ENCODE measurements at regions not wholly inside any gene's neighbourhood (a gene's known extent, or its start where the extent isn't known, plus 50 kb on each side); places are given as distances from the start of the nearest gene placed in this dataset.

DNA sequence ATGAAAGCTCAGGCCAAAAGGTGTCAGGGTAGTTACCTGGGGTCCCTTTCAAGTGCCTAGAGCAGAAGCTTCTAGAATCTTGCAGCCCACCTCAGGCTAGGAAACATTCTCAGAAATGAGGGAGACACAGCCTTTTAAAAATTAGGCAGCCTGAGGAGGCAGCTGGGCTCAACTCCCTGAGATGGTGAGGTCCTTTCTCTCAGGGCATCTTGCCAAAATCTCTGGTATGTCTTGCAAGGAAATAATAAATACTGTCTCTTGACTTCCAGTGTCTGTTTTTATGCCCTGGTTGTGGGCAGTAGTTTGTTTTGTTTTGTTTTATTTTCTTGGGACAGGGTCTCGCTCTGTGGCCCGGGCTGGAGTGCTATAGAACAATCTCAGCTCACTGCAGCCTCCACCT is 100.9 kb upstream of the APC start:
- no peaks in the 10 kb centered on the region for H3K36me3 Mint-ChIP-seq (ENCODE audit: low read depth)
- ATAC-seq = no peak
- peaks cover 13% of the 10 kb centered on the region for H3K9me3 Mint-ChIP-seq
- no peak overlapping the region for H3K27ac Mint-ChIP-seq
- DNase-seq = no peak
- no peaks in the 10 kb centered on the region for H3K4me1 Mint-ChIP-seq
- no peak overlapping the region for H3K4me3 Mint-ChIP-seq
- peaks cover 10% of the 10 kb centered on the region for H3K27me3 Mint-ChIP-seq

DNA sequence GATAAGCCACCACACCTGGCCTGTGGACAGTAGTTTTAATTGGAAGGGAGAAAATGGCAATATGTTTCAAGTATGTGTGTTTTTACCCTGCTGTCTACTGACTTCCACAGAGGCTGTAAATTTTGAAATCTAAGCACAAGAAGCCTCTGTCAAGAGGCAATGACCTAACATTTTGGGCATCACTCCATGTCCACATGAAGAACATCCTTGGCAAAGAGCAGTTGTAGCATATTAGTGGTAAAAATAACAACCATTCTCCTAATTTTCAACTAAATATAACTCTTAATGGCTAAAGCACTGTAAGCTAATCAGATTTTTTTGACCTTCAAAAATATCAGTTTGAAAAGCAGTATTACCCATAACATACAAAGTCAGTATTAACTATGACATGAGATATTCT is 100.3 kb upstream of the APC start:
- no peaks in the 10 kb centered on the region for H3K4me1 Mint-ChIP-seq

DNA sequence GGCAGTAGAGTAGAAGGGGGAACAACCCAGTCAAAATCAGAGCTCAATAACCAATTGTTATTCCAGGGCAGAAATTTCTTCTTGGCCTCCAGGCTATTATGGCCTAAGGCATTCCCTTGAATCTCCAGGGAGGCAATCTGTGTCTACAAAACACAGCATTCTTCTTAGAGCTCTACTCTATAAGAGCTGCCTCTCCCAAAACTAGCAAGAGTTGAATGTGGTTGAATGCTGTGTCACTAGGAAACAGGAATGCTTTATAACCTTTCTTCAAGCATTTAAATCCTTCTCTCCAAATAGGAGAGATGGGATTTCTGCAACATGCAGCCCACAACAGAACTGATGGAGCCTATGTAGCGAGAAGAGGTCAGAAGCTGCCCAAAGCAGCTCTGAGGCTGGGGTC is 97.1 kb upstream of the APC start:
- Mint-ChIP-seq H3K27me3 (peaks cover 3% of the 10 kb centered on the region), H3K36me3 (ENCODE audit: low read depth) (no peaks in the 10 kb centered on the region), H3K27ac (no peak overlapping the region), H3K9me3 (no peaks in the 10 kb centered on the region), H3K4me1 (no peaks in the 10 kb centered on the region), H3K4me3 (no peak overlapping the region)
- ATAC-seq (no peak), DNase-seq (no peak)

More for the DNA sequence above, 100.3 kb upstream of the APC start:
- peaks cover 7% of the 10 kb centered on the region for H3K27me3 Mint-ChIP-seq
- ATAC-seq = no peak
- no peak overlapping the region for H3K4me3 Mint-ChIP-seq
- no peaks in the 10 kb centered on the region for H3K36me3 Mint-ChIP-seq (ENCODE audit: low read depth)
- DNase-seq = no peak
- H3K9me3 Mint-ChIP-seq = peaks cover 9% of the 10 kb centered on the region
- no peak overlapping the region for H3K27ac Mint-ChIP-seq

DNA sequence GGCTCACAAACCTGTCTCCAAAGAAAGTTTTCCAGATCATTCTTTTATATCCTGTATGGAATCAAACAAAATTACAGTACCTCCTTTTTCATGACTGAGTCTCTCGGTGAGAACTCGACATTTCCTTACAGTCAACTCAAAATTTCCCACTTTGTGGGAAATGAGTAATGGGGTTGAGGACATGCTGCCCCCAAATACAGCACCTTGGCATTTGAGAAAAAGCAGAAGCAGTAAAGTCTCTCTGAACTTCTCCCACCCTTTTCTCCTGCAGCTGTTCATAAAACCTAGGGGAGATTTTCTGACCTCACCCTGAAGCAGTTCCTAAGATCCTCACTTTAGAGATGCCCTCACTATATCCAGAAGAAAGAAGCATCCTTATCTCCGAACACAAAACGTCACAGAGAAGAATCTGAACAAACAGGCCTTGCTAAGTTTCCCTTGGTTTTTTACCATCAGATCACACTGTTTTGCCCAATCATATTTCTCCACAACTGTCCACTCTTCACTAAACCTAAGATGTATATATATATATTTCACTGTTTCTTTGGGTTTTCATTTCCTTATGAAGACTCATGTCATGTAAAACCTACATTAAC is 96.1 kb upstream of the APC start:
- peak; percentile 38 for ATAC-seq

DNA sequence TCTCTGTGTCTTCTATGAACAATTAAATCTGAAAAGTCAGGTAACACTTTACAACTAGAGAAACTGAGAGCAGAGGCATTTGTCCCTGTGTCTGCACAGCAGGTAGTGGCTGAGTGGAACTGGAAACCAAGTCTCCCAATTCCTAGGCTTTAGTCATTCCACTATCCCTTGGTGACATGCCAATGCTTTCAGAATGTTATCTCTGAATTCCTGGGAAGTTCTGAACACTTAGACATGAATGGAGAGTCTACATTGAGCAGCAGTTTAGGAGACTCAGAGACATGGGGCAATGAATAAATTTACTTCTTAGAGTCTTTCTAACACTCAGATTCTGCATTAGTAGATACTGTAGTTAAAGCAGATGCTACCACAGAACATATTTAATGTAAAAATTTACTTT is 94.8 kb upstream of the APC start:
- peaks cover 5% of the 10 kb centered on the region for H3K27me3 Mint-ChIP-seq
- no peak for ATAC-seq
- no peak overlapping the region for H3K4me3 Mint-ChIP-seq
- H3K4me1 Mint-ChIP-seq = no peaks in the 10 kb centered on the region
- H3K9me3 Mint-ChIP-seq = no peaks in the 10 kb centered on the region
- DNase-seq = no peak
- no peaks in the 10 kb centered on the region for H3K36me3 Mint-ChIP-seq (ENCODE audit: low read depth)
- H3K27ac Mint-ChIP-seq = no peak overlapping the region

More for the DNA sequence above, 96.1 kb upstream of the APC start:
- Mint-ChIP-seq H3K9me3 (no peaks in the 10 kb centered on the region), H3K36me3 (ENCODE audit: low read depth) (no peaks in the 10 kb centered on the region), H3K27me3 (peaks cover 3% of the 10 kb centered on the region), H3K27ac (no peak overlapping the region), H3K4me1 (no peaks in the 10 kb centered on the region), H3K4me3 (no peak overlapping the region)
- DNase-seq = no peak

DNA sequence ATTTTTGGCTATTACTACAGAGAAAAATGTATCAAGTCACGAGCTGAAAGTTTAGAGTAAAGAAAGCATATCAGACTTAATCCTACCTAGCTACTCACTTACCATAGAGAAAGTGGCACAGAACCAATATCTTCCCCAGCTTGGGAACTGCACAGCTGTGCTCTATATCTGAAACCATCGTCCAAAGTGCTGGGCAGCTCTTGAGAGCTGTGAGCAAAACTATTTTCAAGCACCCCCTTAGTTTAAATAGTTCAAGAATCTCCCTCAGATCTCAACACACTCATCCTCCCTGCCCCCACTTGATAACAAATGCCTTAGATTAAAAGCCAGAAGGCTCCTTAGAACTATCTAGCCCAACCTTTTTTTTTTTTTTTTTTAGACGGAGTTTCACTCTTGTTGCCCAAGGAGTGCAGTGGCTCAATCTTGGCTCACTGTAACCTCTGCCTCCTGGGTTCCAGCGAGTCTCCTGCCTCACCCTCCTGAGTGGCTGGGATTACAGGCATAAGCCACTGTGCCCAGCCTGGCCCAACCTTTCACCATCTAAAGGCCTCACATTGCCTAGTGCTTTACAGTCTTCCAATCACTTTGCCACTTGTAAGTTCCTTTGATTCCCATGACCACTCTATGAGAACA is 94.2 kb upstream of the APC start:
- no peaks in the 10 kb centered on the region for H3K9me3 Mint-ChIP-seq
- no peak overlapping the region for H3K27ac Mint-ChIP-seq
- ATAC-seq (no peak), DNase-seq (no peak)
- no peaks in the 10 kb centered on the region for H3K36me3 Mint-ChIP-seq (ENCODE audit: low read depth)
- peaks cover 5% of the 10 kb centered on the region for H3K27me3 Mint-ChIP-seq
- H3K4me1 Mint-ChIP-seq = no peaks in the 10 kb centered on the region
- H3K4me3 Mint-ChIP-seq = no peak overlapping the region

DNA sequence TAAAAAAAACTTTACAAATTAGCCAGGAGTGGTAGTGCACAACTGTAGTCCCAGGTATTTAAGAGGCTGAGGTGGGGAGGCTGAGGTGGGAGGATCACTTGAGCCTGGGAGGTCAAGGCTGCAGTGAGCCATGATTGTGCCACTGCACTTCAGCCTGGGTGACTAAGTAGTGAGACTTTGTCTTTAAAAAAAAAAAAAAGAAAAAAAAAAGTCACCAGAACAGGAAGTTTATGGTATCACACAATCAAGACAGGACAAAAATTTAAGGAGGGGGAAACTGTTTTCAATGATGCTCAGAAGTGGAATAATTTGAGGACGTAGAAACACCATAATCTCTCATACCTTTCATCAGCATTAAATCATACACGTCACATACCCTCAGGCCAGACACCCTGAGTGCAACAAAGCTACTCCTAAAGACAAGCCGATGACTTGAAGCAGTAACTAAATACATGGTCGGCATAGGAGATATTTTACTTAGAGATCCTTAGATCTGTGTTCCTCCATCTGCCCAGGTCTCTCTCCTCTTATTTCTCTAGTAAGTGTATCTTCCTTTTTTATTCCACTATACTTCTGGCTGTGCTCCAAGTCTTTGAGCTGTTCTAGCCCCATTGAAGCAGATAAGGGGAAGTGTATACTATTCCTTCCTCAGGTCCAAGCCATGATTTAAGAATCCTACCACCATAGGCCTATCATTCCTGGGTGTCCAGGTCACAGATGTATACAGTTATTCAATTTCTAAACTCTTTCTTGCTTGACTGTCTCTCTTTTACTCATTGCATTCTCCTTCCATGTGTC is 91.3 kb upstream of the APC start:
- Mint-ChIP-seq H3K36me3 (ENCODE audit: low read depth) (no peaks in the 10 kb centered on the region), H3K4me1 (no peaks in the 10 kb centered on the region), H3K4me3 (no peak overlapping the region), H3K9me3 (no peaks in the 10 kb centered on the region), H3K27me3 (peaks cover 8% of the 10 kb centered on the region), H3K27ac (no peak overlapping the region)
- DNase-seq (no peak), ATAC-seq (no peak)

DNA sequence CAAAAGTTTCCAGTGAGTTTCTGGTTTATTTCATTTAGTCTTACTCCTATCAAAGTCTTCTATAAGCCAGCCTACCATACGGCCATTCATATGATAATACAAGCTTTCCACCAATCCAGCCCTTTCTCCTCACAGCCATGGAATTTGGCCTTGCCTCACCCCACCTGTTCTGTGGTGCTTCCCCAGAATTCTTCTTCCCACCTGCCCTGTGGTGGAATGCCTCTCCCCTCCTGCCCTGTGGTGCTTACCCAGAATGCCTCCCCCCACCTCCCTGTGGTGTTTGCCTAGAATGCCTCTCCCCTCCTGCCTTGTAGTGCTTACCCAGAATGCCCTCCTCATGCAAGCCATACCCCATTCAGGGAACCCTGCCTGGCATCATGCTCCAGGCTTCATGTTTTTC is 90.3 kb upstream of the APC start:
- no peak for ATAC-seq
- no peaks in the 10 kb centered on the region for H3K4me1 Mint-ChIP-seq
- DNase-seq = no peak
- H3K9me3 Mint-ChIP-seq = no peaks in the 10 kb centered on the region
- H3K27me3 Mint-ChIP-seq = peaks cover 13% of the 10 kb centered on the region
- H3K27ac Mint-ChIP-seq = no peak overlapping the region
- H3K36me3 Mint-ChIP-seq (ENCODE audit: low read depth) = no peaks in the 10 kb centered on the region
- H3K4me3 Mint-ChIP-seq = no peak overlapping the region

DNA sequence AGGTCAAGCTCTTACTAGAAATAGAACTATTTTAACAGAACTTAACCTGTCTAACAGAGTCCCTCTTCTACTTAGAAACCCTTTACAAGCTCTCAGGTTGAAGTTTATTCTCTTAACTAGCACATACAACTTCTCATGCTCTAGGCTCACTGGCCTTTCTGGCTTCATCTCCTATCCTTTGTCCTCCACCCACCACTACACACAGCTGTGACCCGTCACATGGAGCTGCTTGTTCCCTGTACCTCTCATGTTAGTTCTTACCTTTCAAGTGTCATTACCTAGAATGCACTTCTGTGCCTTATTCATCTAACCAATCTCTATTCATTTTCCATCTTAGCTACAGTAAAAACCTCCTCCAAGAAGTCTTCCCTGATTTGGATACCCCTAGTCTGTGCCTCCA is 89.4 kb upstream of the APC start:
- H3K4me3 Mint-ChIP-seq = no peak overlapping the region
- no peaks in the 10 kb centered on the region for H3K36me3 Mint-ChIP-seq (ENCODE audit: low read depth)
- peaks cover 13% of the 10 kb centered on the region for H3K27me3 Mint-ChIP-seq
- H3K4me1 Mint-ChIP-seq = no peaks in the 10 kb centered on the region
- no peak for ATAC-seq
- H3K27ac Mint-ChIP-seq = no peak overlapping the region
- no peaks in the 10 kb centered on the region for H3K9me3 Mint-ChIP-seq
- no peak for DNase-seq

DNA sequence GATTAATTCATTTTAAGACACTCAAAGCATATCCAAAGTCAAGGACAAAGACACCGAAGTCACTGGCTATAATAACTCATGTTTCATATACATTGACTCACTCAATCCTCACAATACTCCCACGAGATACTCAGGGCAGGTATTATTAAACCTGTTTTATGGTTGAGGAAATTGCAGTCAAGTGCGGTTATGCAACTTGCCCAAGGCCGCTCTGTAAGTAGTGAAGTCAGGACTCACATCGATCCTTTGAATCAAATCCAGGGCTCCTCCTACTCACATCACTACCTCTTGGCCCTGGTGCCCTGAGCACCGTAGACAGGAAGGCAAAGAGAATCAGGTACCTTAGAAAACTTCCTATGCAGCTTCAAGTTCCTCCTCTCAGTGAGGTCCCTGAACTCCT is 87.8 kb upstream of the APC start:
- no peak overlapping the region for H3K27ac Mint-ChIP-seq
- DNase-seq (no peak), ATAC-seq (no peak)
- no peaks in the 10 kb centered on the region for H3K36me3 Mint-ChIP-seq (ENCODE audit: low read depth)
- peaks cover 13% of the 10 kb centered on the region for H3K27me3 Mint-ChIP-seq
- H3K4me3 Mint-ChIP-seq = no peak overlapping the region
- H3K9me3 Mint-ChIP-seq = no peaks in the 10 kb centered on the region
- no peaks in the 10 kb centered on the region for H3K4me1 Mint-ChIP-seq

DNA sequence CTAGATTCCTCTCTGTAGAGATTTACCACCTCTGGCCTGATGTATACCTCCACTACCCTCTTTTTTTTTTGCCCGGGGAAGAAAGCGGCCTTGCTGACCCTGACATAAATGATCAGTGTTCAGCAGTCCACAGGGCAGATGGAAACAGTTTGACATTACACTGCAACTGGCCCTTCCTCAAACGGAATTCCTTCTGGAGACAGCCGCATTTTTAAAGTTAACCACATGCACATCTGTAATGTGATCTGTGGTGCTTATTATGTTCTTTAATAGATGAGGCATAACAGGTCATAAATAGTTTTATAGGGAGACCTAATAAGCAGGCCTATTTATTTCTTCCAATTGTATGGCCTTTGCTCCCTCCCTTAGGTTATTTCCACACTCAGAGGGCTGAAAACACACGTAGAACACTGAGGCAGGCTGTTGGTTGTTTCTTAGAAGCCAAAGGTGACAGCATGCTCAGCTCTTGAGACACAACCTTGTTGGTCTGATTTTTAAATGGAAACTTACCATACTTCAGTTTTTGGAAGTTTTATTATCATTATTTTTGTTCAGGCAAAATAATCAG is 84.0 kb upstream of the APC start:
- Mint-ChIP-seq H3K27me3 (peaks cover 16% of the 10 kb centered on the region), H3K27ac (no peak overlapping the region), H3K36me3 (ENCODE audit: low read depth) (no peaks in the 10 kb centered on the region), H3K4me1 (no peaks in the 10 kb centered on the region), H3K4me3 (no peak overlapping the region), H3K9me3 (peaks cover 4% of the 10 kb centered on the region)
- DNase-seq = no peak
- no peak for ATAC-seq

DNA sequence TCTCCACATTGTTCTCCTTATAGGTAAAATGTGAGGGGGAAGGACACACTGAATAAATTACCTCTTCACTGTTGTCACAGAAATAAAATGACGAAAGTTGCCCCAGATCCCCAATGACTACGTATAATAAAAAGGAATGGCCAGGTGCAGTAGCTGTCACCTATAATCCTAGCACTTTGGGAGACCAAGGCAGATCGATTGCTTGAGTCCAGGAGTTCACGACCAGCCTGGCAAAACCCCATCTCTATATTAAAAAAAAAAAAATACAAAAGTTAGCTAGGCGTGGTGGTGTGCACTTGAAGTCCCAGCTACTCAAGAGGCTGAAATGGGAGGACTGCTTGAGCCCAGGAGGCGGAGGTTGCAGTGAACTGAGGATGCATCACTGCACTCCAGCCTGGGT is 82.2 kb upstream of the APC start:
- Mint-ChIP-seq H3K9me3 (peaks cover 7% of the 10 kb centered on the region), H3K4me1 (no peaks in the 10 kb centered on the region), H3K36me3 (ENCODE audit: low read depth) (no peaks in the 10 kb centered on the region), H3K27ac (no peak overlapping the region), H3K27me3 (peaks cover 18% of the 10 kb centered on the region), H3K4me3 (no peak overlapping the region)
- no peak for DNase-seq
- ATAC-seq = no peak

DNA sequence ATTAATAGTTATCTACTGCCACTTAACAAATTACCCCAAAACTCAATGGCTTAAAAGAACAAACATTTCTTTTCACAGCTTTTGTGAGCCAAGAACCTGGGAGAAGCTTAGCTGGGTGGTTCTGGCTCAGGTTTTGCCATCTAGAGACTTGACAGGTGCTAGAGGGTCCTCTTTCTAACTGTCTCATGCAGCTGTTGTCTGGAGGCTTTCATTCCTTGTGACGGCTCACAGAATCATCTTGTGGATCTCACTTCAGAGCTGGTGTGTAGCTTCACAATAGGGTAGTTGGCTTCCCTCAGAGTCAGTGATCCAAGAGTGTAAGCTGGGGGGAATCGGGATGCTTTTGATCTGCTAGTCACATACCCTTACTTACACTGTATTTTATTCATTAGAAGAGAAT is 81.2 kb upstream of the APC start:
- Mint-ChIP-seq H3K36me3 (ENCODE audit: low read depth) (no peaks in the 10 kb centered on the region), H3K4me3 (no peak overlapping the region), H3K27me3 (peaks cover 17% of the 10 kb centered on the region), H3K9me3 (peaks cover 13% of the 10 kb centered on the region), H3K27ac (no peak overlapping the region), H3K4me1 (no peaks in the 10 kb centered on the region)
- ATAC-seq (no peak), DNase-seq (no peak)

DNA sequence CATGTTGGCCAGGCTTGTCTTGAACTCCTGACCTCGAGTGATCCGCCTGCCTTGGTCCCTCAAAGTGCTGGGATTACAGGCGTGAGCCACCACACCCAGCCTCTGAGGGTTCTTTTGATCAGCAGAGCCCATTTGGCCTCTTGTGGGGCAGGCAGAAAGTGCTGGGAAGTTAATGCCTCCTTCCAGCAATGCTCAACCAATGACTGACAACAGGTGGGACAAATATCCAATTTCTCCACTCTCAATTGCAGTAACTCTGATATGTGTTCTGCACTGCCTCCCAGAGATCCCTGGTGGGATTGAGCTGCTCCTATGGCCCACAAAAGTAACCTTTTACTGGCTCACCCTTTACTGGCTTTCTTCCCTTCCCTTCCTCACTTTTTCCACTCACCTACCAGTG is 79.9 kb upstream of the APC start:
- no peaks in the 10 kb centered on the region for H3K4me1 Mint-ChIP-seq
- peaks cover 13% of the 10 kb centered on the region for H3K27me3 Mint-ChIP-seq
- DNase-seq (no peak), ATAC-seq (no peak)
- no peak overlapping the region for H3K27ac Mint-ChIP-seq
- H3K36me3 Mint-ChIP-seq (ENCODE audit: low read depth) = no peaks in the 10 kb centered on the region
- peaks cover 13% of the 10 kb centered on the region for H3K9me3 Mint-ChIP-seq
- no peak overlapping the region for H3K4me3 Mint-ChIP-seq

DNA sequence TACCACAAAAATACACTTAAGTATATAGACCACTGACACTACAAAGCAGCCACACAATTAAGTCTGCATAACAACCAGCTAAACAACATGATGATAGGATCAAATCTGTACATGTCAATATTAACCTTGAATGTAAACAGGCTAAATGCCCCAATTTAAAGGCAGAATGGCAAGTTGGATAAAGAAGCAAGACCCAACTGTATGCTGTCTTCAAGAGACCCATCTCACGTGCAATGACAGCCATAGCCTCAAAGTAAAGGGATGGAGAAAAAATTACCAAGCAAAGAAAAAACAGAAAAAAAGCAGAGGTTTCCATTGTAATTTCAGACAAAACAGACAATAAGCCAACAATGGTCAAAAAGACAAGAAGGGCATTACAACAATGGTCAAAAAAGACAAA is 77.3 kb upstream of the APC start:
- peaks cover 13% of the 10 kb centered on the region for H3K9me3 Mint-ChIP-seq
- ATAC-seq = no peak
- H3K27ac Mint-ChIP-seq = no peak overlapping the region
- no peaks in the 10 kb centered on the region for H3K4me1 Mint-ChIP-seq
- peaks cover 8% of the 10 kb centered on the region for H3K27me3 Mint-ChIP-seq
- no peak overlapping the region for H3K4me3 Mint-ChIP-seq
- no peak for DNase-seq
- H3K36me3 Mint-ChIP-seq (ENCODE audit: low read depth) = no peaks in the 10 kb centered on the region
